DMS153 treated with DMSO at 0.1 percent for 48 hours (cell line): ENCODE measurements at regions not wholly inside any gene's neighbourhood (a gene's known extent, or its start where the extent isn't known, plus 50 kb on each side); places are given as distances from the start of the nearest gene placed in this dataset.
"Not testable (repeated sequence)": the region's sequence is repeated elsewhere in the genome, so short reads cannot be mapped to it uniquely, and the experiment has no call there.

Experiments used
- DNase-seq: peaks from one replicate; lab custom pipeline; 2025; ENCODE audit not compliant: unreplicated experiment; lab: John Stamatoyannopoulos, UW

DNA sequence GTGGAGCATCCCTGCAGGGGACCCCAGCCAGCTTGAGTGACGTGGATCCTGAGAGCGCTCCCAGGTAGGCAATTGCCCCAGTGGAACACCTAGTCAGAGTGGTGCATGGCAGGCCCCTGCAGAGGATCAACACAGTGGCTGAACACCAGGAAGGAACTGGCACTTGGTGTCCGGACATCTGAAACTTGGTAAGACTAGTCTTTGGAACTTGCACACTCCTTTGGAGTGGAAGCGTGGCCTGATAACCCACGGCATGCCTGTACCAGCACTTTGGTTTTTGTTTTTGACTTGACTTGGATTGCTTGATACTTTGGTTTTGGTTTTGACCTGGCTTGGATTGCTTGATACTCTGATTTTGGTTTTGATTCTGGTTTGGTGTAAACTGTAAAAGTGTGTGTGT is 69.9 kb upstream of the RAP1B start:
- not testable (repeated sequence) for DNase-seq

DNA sequence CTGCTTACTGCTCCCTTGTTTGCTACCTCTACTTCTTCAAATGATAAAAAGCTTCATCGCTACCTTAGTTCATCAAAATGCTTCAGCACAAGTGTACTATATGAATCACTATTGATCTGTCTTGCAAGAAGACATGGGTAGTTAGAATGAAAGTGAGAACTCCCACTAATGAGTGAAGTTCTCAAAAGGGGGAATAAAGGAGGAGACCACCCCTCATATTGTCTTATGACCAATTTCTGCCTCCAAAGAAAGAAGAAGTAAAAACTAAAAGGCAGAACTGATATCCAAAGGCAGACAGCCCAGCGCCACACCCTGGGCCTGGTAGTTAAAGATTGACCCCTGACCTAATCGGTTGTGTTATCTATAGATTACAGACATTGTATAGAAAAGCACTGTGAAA is 63.4 kb upstream of the RAP1B start:
- DNase-seq, result not testable (repeated sequence)

GRCh38 chr12:68552605-68553195 is 58.0 kb upstream of the RAP1B start:
- not testable (repeated sequence) for DNase-seq

- no peak for DNase-seq
Measured at GRCh38 chr12:68557011-68557730, 53.5 kb upstream of the RAP1B start.

DNA sequence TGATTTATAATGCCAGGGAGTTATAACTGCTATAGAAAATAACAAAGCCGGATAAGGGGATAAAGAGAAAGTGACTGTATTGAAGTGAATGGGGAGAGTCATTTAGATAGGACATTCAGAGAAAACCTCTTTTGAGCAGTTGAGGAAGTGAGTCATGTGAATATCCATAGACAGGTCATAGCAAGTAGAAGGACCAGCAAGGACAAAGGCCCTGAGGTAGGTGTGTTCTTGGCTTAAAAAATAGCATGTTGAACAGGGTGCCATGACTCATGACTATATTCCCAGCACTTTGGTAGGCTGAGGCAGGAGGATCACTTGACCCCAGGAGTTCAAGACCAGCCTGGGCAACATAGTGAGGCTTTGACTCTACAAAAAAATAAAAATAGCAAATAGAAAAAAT is 51.5 kb upstream of the RAP1B start:
- no peak for DNase-seq

DNA sequence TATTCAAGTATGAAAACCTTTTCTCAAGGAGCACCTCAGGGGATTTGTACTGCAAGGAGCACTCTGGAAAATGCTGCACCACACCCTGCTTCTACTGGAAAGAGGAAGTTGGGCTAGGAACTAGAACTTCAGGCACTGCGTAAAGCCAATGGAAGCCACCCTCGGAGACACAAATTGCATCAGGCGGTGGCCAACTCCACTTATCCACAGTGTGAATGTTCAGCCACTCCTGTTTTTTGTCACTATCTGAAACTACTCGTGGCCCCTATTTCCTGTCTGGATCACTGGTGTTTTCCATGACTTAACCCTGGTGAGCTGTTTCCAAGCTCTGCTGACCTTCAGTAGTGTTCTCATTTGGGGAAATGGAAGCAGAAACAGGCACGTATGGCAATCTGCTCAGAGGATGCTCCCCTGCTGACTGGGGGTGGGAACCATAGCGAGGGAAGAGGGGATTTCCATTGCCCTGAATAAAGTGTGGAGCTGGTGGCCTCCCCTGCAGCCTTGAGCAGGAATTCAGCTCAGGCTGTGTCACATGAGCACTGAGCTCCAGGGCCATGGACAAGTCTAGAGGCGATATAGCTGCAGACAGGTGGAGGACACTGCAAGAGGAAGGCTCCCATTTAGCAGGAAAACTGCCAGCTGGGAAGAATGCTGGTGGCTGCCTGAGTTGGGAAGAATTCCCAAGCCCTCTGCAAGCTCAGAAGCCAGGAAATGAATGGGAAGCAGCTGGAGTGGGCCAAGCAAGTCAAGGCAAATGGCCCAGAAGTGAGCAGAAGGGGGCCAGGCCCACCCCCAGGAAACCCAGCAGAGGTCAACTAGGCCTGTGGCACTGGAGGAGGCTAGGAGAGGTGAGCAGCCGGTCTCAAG is 50.5 kb upstream of the RAP1B start:
- DNase-seq, result no peak

GRCh38 chr12:68560851-68561422 is 49.8 kb upstream of the RAP1B start:
- DNase-seq, result no peak
